Thyroid gland (tissue), 4 donors: ENCODE measurements at regions not wholly inside any gene's neighbourhood (a gene's known extent, or its start where the extent isn't known, plus 50 kb on each side); places are given as distances from the start of the nearest gene placed in this dataset.

Experiments
- POLR2A ChIP-seq, 2 donors: fragments of 450-650 bp; IDR thresholded peaks; one replicate each; pipeline ENCODE4 v1.6.1; 2017; ENCODE audit warnings: antibody characterized with exemption in 2 of 2, mild to moderate bottlenecking in 2 of 2, moderate library complexity in 1 of 2
- TF ChIP-seq, protein P1 (sequence below), 6 experiments: fragments of 200-600 bp in 3 of 6; fragments of 450-650 bp in 3 of 6; sonication (generic) in 3 of 6; IDR thresholded peaks; one replicate each; pipeline ENCODE4 v1.5.1; 2016 to 2019; ENCODE audit warnings: antibody characterized with exemption in 6 of 6, mild to moderate bottlenecking in 2 of 6, inconsistent platforms in 1 of 6, moderate library complexity in 1 of 6

DNA sequence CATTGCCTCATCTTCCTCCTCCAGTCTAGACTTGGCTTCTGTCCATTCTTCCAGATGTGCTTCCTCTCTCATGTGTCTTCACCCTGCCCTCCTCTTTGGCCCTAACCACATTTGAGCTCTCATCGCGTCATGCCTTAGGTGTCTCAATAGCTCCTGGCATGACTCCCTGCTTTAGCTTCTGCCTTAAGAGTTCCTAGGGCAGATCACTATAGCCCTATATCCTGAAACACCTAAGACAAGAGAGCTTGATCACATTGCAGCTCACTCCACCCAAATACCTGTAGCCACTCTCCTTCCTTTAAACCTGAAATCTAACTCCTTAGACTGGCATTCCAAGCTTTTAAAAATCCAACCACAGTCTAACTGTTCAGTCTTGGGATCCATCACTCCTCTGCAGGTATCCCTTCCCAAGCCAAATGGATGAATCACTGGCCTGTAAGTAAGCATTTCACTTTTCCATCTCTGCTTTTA is 69.0 kb upstream of the STXBP5 start:
- TF ChIP-seq, protein P1, sequence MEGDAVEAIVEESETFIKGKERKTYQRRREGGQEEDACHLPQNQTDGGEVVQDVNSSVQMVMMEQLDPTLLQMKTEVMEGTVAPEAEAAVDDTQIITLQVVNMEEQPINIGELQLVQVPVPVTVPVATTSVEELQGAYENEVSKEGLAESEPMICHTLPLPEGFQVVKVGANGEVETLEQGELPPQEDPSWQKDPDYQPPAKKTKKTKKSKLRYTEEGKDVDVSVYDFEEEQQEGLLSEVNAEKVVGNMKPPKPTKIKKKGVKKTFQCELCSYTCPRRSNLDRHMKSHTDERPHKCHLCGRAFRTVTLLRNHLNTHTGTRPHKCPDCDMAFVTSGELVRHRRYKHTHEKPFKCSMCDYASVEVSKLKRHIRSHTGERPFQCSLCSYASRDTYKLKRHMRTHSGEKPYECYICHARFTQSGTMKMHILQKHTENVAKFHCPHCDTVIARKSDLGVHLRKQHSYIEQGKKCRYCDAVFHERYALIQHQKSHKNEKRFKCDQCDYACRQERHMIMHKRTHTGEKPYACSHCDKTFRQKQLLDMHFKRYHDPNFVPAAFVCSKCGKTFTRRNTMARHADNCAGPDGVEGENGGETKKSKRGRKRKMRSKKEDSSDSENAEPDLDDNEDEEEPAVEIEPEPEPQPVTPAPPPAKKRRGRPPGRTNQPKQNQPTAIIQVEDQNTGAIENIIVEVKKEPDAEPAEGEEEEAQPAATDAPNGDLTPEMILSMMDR (IDR thresholded peaks at IDR 0.05) = no peak
- TF ChIP-seq POLR2A (IDR thresholded peaks at IDR 0.05) = no peak
